ENCODE measurements at regions not wholly inside any gene's neighbourhood (a gene's known extent, or its start where the extent isn't known, plus 50 kb on each side); places are given as distances from the start of the nearest gene placed in this dataset.

- Histone ChIP-seq H3K27ac (ENCODE audit: low read depth, low read length) (no peak overlapping the region), H3K4me1 (ENCODE audit: insufficient read depth, low read length) (no peaks in the 10 kb centered on the region), H3K9ac (ENCODE audit: low read length) (no peak overlapping the region), H3K4me3 (ENCODE audit: low read depth in 1 of 2, low read length in 2 of 2) (no peak overlapping the region), H3K36me3 (ENCODE audit: insufficient read depth, low read length) (no peaks in the 10 kb centered on the region), H3K27me3 (ENCODE audit: control insufficient read depth in 1 of 2, insufficient read depth in 2 of 2, low read length in 2 of 2) (no peaks in the 10 kb centered on the region), H3K9me3 (ENCODE audit: low read length) (no peaks in the 10 kb centered on the region)
Observed at GRCh38 chr3:72559385-72559784, 288.9 kb downstream of the SHQ1 start.

GRCh38 chr3:72558001-72558400 is 290.2 kb downstream of the SHQ1 start:
- no peaks in the 10 kb centered on the region for H3K27me3 ChIP-seq (ENCODE audit: control insufficient read depth in 1 of 2, insufficient read depth in 2 of 2, low read length in 2 of 2)
- no peaks in the 10 kb centered on the region for H3K9me3 ChIP-seq (ENCODE audit: low read length)
- H3K36me3 ChIP-seq (ENCODE audit: insufficient read depth, low read length), result no peaks in the 10 kb centered on the region
- H3K4me3 ChIP-seq (ENCODE audit: low read depth in 1 of 2, low read length in 2 of 2), result no peak overlapping the region
- H3K4me1 ChIP-seq (ENCODE audit: insufficient read depth, low read length), result no peaks in the 10 kb centered on the region
- H3K27ac ChIP-seq (ENCODE audit: low read depth, low read length), result no peak overlapping the region
- no peak overlapping the region for H3K9ac ChIP-seq (ENCODE audit: low read length)

- no peak overlapping the region for H3K9ac ChIP-seq (ENCODE audit: low read length)
- H3K4me3 ChIP-seq (ENCODE audit: low read depth in 1 of 2, low read length in 2 of 2), result no peak overlapping the region
- no peaks in the 10 kb centered on the region for H3K36me3 ChIP-seq (ENCODE audit: insufficient read depth, low read length)
- no peaks in the 10 kb centered on the region for H3K27me3 ChIP-seq (ENCODE audit: control insufficient read depth in 1 of 2, insufficient read depth in 2 of 2, low read length in 2 of 2)
- no peaks in the 10 kb centered on the region for H3K9me3 ChIP-seq (ENCODE audit: low read length)
- H3K27ac ChIP-seq (ENCODE audit: low read depth, low read length), result no peak overlapping the region
- H3K4me1 ChIP-seq (ENCODE audit: insufficient read depth, low read length), result no peaks in the 10 kb centered on the region
Observed at GRCh38 chr3:72555714-72556113, 292.5 kb downstream of the SHQ1 start.

- H3K4me3 ChIP-seq (ENCODE audit: low read depth in 1 of 2, low read length in 2 of 2), result no peak overlapping the region
- no peaks in the 10 kb centered on the region for H3K36me3 ChIP-seq (ENCODE audit: insufficient read depth, low read length)
- H3K9ac ChIP-seq (ENCODE audit: low read length), result no peak overlapping the region
- H3K27ac ChIP-seq (ENCODE audit: low read depth, low read length), result no peak overlapping the region
- no peaks in the 10 kb centered on the region for H3K9me3 ChIP-seq (ENCODE audit: low read length)
- no peaks in the 10 kb centered on the region for H3K27me3 ChIP-seq (ENCODE audit: control insufficient read depth in 1 of 2, insufficient read depth in 2 of 2, low read length in 2 of 2)
- peaks cover 2% of the 10 kb centered on the region for H3K4me1 ChIP-seq (ENCODE audit: insufficient read depth, low read length)
Observed at GRCh38 chr3:72554689-72555088, 293.6 kb downstream of the SHQ1 start.

GRCh38 chr3:72553298-72553697 is 294.9 kb downstream of the SHQ1 start:
- H3K9me3 ChIP-seq (ENCODE audit: low read length), result no peaks in the 10 kb centered on the region
- no peak overlapping the region for H3K4me3 ChIP-seq (ENCODE audit: low read depth in 1 of 2, low read length in 2 of 2)

GRCh38 chr3:72550582-72551262 is 297.5 kb downstream of the SHQ1 start:
- Histone ChIP-seq H3K27ac (ENCODE audit: low read depth, low read length) (no peak overlapping the region), H3K36me3 (ENCODE audit: insufficient read depth, low read length) (no peaks in the 10 kb centered on the region), H3K4me3 (ENCODE audit: low read depth in 1 of 2, low read length in 2 of 2) (no peak overlapping the region), H3K27me3 (ENCODE audit: control insufficient read depth in 1 of 2, insufficient read depth in 2 of 2, low read length in 2 of 2) (no peaks in the 10 kb centered on the region), H3K4me1 (ENCODE audit: insufficient read depth, low read length) (peaks cover 4% of the 10 kb centered on the region), H3K9me3 (ENCODE audit: low read length) (no peaks in the 10 kb centered on the region), H3K9ac (ENCODE audit: low read length) (no peak overlapping the region)

More at GRCh38 chr3:72553298-72553697, 294.9 kb downstream of the SHQ1 start:
- Histone ChIP-seq H3K4me1 (ENCODE audit: insufficient read depth, low read length) (peaks cover 4% of the 10 kb centered on the region), H3K27ac (ENCODE audit: low read depth, low read length) (no peak overlapping the region), H3K9ac (ENCODE audit: low read length) (no peak overlapping the region), H3K36me3 (ENCODE audit: insufficient read depth, low read length) (no peaks in the 10 kb centered on the region), H3K27me3 (ENCODE audit: control insufficient read depth in 1 of 2, insufficient read depth in 2 of 2, low read length in 2 of 2) (no peaks in the 10 kb centered on the region)

- Histone ChIP-seq H3K36me3 (ENCODE audit: insufficient read depth, low read length) (no peaks in the 10 kb centered on the region), H3K9ac (ENCODE audit: low read length) (no peak overlapping the region), H3K27me3 (ENCODE audit: control insufficient read depth in 1 of 2, insufficient read depth in 2 of 2, low read length in 2 of 2) (no peaks in the 10 kb centered on the region), H3K27ac (ENCODE audit: low read depth, low read length) (no peak overlapping the region), H3K4me1 (ENCODE audit: insufficient read depth, low read length) (peaks cover 4% of the 10 kb centered on the region), H3K9me3 (ENCODE audit: low read length) (no peaks in the 10 kb centered on the region), H3K4me3 (ENCODE audit: low read depth in 1 of 2, low read length in 2 of 2) (peak overlapping the region; percentile 9 to 23)
Observed at GRCh38 chr3:72549761-72550581, 298.3 kb downstream of the SHQ1 start.

GRCh38 chr3:72548981-72549380 is 299.3 kb downstream of the SHQ1 start:
- H3K36me3 ChIP-seq (ENCODE audit: insufficient read depth, low read length), result no peaks in the 10 kb centered on the region
- peaks cover 4% of the 10 kb centered on the region for H3K4me1 ChIP-seq (ENCODE audit: insufficient read depth, low read length)
- H3K27ac ChIP-seq (ENCODE audit: low read depth, low read length), result no peak overlapping the region
- H3K9ac ChIP-seq (ENCODE audit: low read length), result no peak overlapping the region
- no peaks in the 10 kb centered on the region for H3K9me3 ChIP-seq (ENCODE audit: low read length)
- no peaks in the 10 kb centered on the region for H3K27me3 ChIP-seq (ENCODE audit: control insufficient read depth in 1 of 2, insufficient read depth in 2 of 2, low read length in 2 of 2)
- no peak overlapping the region for H3K4me3 ChIP-seq (ENCODE audit: low read depth in 1 of 2, low read length in 2 of 2)

GRCh38 chr3:72548461-72548860 is 299.8 kb downstream of the SHQ1 start:
- Histone ChIP-seq H3K9ac (ENCODE audit: low read length) (no peak overlapping the region), H3K27me3 (ENCODE audit: control insufficient read depth in 1 of 2, insufficient read depth in 2 of 2, low read length in 2 of 2) (no peaks in the 10 kb centered on the region), H3K4me3 (ENCODE audit: low read depth in 1 of 2, low read length in 2 of 2) (no peak overlapping the region), H3K9me3 (ENCODE audit: low read length) (no peaks in the 10 kb centered on the region), H3K27ac (ENCODE audit: low read depth, low read length) (no peak overlapping the region), H3K4me1 (ENCODE audit: insufficient read depth, low read length) (peaks cover 4% of the 10 kb centered on the region), H3K36me3 (ENCODE audit: insufficient read depth, low read length) (no peaks in the 10 kb centered on the region)

- H3K4me3 ChIP-seq (ENCODE audit: low read depth in 1 of 2, low read length in 2 of 2), result no peak overlapping the region
- H3K27me3 ChIP-seq (ENCODE audit: control insufficient read depth in 1 of 2, insufficient read depth in 2 of 2, low read length in 2 of 2), result no peaks in the 10 kb centered on the region
- no peak overlapping the region for H3K9ac ChIP-seq (ENCODE audit: low read length)
- no peaks in the 10 kb centered on the region for H3K36me3 ChIP-seq (ENCODE audit: insufficient read depth, low read length)
- peaks cover 4% of the 10 kb centered on the region for H3K4me1 ChIP-seq (ENCODE audit: insufficient read depth, low read length)
- H3K27ac ChIP-seq (ENCODE audit: low read depth, low read length), result no peak overlapping the region
- no peaks in the 10 kb centered on the region for H3K9me3 ChIP-seq (ENCODE audit: low read length)
Observed at GRCh38 chr3:72547183-72547582, 301.1 kb downstream of the SHQ1 start.

GRCh38 chr3:72544239-72544638 is 304.0 kb downstream of the SHQ1 start:
- no peak overlapping the region for H3K27ac ChIP-seq (ENCODE audit: low read depth, low read length)
- H3K9me3 ChIP-seq (ENCODE audit: low read length), result no peaks in the 10 kb centered on the region
- H3K36me3 ChIP-seq (ENCODE audit: insufficient read depth, low read length), result no peaks in the 10 kb centered on the region
- H3K9ac ChIP-seq (ENCODE audit: low read length), result no peak overlapping the region
- no peaks in the 10 kb centered on the region for H3K4me1 ChIP-seq (ENCODE audit: insufficient read depth, low read length)
- no peaks in the 10 kb centered on the region for H3K27me3 ChIP-seq (ENCODE audit: control insufficient read depth in 1 of 2, insufficient read depth in 2 of 2, low read length in 2 of 2)
- H3K4me3 ChIP-seq (ENCODE audit: low read depth in 1 of 2, low read length in 2 of 2), result no peak overlapping the region

Measured in muscle layer of colon (tissue), 2 donors.